HepG2 (cell line): ENCODE measurements at regions not wholly inside any gene's neighbourhood (a gene's known extent, or its start where the extent isn't known, plus 50 kb on each side); places are given as distances from the start of the nearest gene placed in this dataset.

Experiments
- ATAC-seq: fragments of 200-7000 bp; cut with Tn5 transposase; 3 replicates; pipeline ENCODE4 v1.9.1; 2020; ENCODE audit warnings: mild to moderate bottlenecking, moderate library complexity
- BruUV-seq: library from RNA; stranded (reverse); fragments of 400-500 nt; replicated peaks from 2 replicates; lab custom pipeline; 2021; lab: Mats Ljungman, UMichigan
- CTCF ChIA-PET: fragments of 300-600 bp; formaldehyde crosslinking; extraction: SDS; loops from one replicate; lab custom pipeline; 2021; ENCODE audit warnings: low total read pairs, inconsistent platforms, low intra/inter-chr PET ratio; lab: Yijun Ruan, JAX
- POLR2A ChIA-PET: fragments of 350-600 bp; sonication (Branson Sonifier 250); formaldehyde crosslinking; loops from one replicate; lab custom pipeline; 2020; ENCODE audit warnings: antibody characterized with exemption, inconsistent platforms; lab: Yijun Ruan, JAX
- DNase-seq: peaks from one replicate; pipeline ENCODE4 v3.0.0-alpha.2; 2015; ENCODE audit warnings: low spot score
- FAIRE-seq: peaks from 3 replicates; lab custom pipeline; 2011; peaks lifted over from hg19 to GRCh38; lab: Jason Lieb, UNC
- H2AFZ ChIP-seq: one replicate; pipeline ENCODE4 v1.6.1; 2011; ENCODE audit warnings: low read length, inconsistent platforms
- H3K27ac ChIP-seq: fragments of 300-600 bp; 3 replicates; pipeline ENCODE4 v1.8.0; 2011; ENCODE audit warnings: mixed run types, mild to moderate bottlenecking, mixed read lengths, low read length, inconsistent platforms; ENCODE audit not compliant: insufficient read depth; ENCODE audit errors: extremely low read length
- H3K27me3 ChIP-seq, 2 experiments: fragments of 200-600 bp in 1 of 2; 2 replicates in 1 of 2; 3 replicates in 1 of 2; pipeline versions ENCODE4 v1.6.0 to v1.8.0; 2011; ENCODE audit warnings: low read length in 2 of 2, mild to moderate bottlenecking in 2 of 2, moderate library complexity in 2 of 2, inconsistent platforms in 1 of 2; ENCODE audit not compliant: insufficient read depth in 2 of 2, control insufficient read depth in 1 of 2
- H3K36me3 ChIP-seq, 2 experiments: fragments of 200-600 bp in 1 of 2; replicated peaks in 1 of 2; 2 replicates in 1 of 2; 3 replicates in 1 of 2; pipeline versions ENCODE4 v1.5.1 to v1.8.0; 2011; ENCODE audit warnings: low read length in 2 of 2, inconsistent platforms in 1 of 2; ENCODE audit not compliant: insufficient read depth in 2 of 2, control insufficient read depth in 1 of 2
- H3K4me1 ChIP-seq: 2 replicates; pipeline ENCODE4 v1.5.1; 2012; ENCODE audit warnings: low read length, inconsistent platforms; ENCODE audit not compliant: insufficient read depth
- H3K4me2 ChIP-seq: 2 replicates; pipeline ENCODE4 v1.6.0; 2011; ENCODE audit warnings: low read depth, low read length, inconsistent platforms
- H3K4me3 ChIP-seq, 3 experiments: fragments of 200-600 bp in 1 of 3; sonication (generic), shearing (Covaris generic) in 1 of 3; replicated peaks in 1 of 3; 2 replicates each; pipeline ENCODE4 v1.5.1; 2011 to 2016; ENCODE audit warnings: low read length in 3 of 3, inconsistent platforms in 2 of 3, low read depth in 2 of 3, mild to moderate bottlenecking in 2 of 3, control low read depth in 1 of 3, mixed read lengths in 1 of 3; ENCODE audit not compliant: insufficient read depth in 1 of 3
- H3K79me2 ChIP-seq: one replicate; pipeline ENCODE4 v1.6.1; 2011; ENCODE audit warnings: low read length, inconsistent platforms; ENCODE audit not compliant: insufficient read depth
- H3K9ac ChIP-seq: 2 replicates; pipeline ENCODE4 v1.6.0; 2011; ENCODE audit warnings: mild to moderate bottlenecking, low read depth, low read length, inconsistent platforms; ENCODE audit not compliant: insufficient read depth
- H3K9me3 ChIP-seq: 2 replicates; pipeline ENCODE4 v1.5.1; 2012; ENCODE audit warnings: mild to moderate bottlenecking, low read length
- H4K20me1 ChIP-seq: 2 replicates; pipeline ENCODE4 v1.6.0; 2011; ENCODE audit warnings: inconsistent platforms, mild to moderate bottlenecking, low read length, moderate library complexity; ENCODE audit not compliant: insufficient read depth
- ATRX ChIP-seq: sonication (generic); formaldehyde crosslinking; IDR thresholded peaks from 2 replicates; pipeline ENCODE4 v1.4.0; 2020; ENCODE audit warnings: missing genetic modification reagents, borderline replicate concordance
- KAT7 ChIP-seq: IDR thresholded peaks from 2 replicates; pipeline ENCODE4 v1.6.1; 2018; ENCODE audit warnings: borderline replicate concordance, missing compliant biosample characterization
- PLRG1 ChIP-seq: fragments of 450-650 bp; conservative IDR thresholded peaks from 2 replicates; pipeline ENCODE4 v1.6.1; 2016
- SNAPC2 ChIP-seq: sonication (generic); formaldehyde crosslinking; IDR thresholded peaks from 2 replicates; pipeline ENCODE4 v1.8.1; 2022; ENCODE audit warnings: mild to moderate bottlenecking, missing genetic modification reagents
- THYN1 ChIP-seq: sonication (generic); formaldehyde crosslinking; IDR thresholded peaks from 2 replicates; pipeline ENCODE4 v1.8.1; 2023; ENCODE audit warnings: low read depth, mild to moderate bottlenecking, moderate library complexity, missing genetic modification reagents, borderline replicate concordance
- ZNF432 ChIP-seq: sonication (generic); formaldehyde crosslinking; IDR thresholded peaks from 2 replicates; pipeline ENCODE4 v1.5.0; 2020; ENCODE audit warnings: missing genetic modification reagents, mild to moderate bottlenecking, borderline replicate concordance
- ZNF773 ChIP-seq: sonication (generic); formaldehyde crosslinking; IDR thresholded peaks from 2 replicates; pipeline ENCODE4 v1.4.0; 2020; ENCODE audit warnings: missing genetic modification reagents, borderline replicate concordance
- ZNF816 ChIP-seq: sonication (generic); formaldehyde crosslinking; IDR thresholded peaks from 2 replicates; pipeline ENCODE4 v1.8.0; 2022; ENCODE audit warnings: missing genetic modification reagents, mild to moderate bottlenecking, borderline replicate concordance
- ZSCAN21 ChIP-seq: sonication (generic); formaldehyde crosslinking; IDR thresholded peaks from 2 replicates; pipeline ENCODE4 v1.8.0; 2022; ENCODE audit warnings: mild to moderate bottlenecking, missing genetic modification reagents, moderate library complexity, borderline replicate concordance
- WGBS: methylation state at CpG from one replicate; pipeline ENCODE4 v1.1.6; 2017; ENCODE audit warnings: low lambda C conversion rate; 5-methylcytosine and 5-hydroxymethylcytosine counted together
- in situ Hi-C: cut with HindIII; loops from 2 replicates; pipeline ENCODE4 v1.10.0; 2017; ENCODE audit warnings: low pct_unique_long_range_greater_than_20kb; ENCODE audit not compliant: extremely low pct_ligation_motif_present
- intact Hi-C: fragments of 100-400 bp; cut with micrococcal nuclease; formaldehyde crosslinking; loops from one replicate; pipeline ENCODE4 v1.10.0; 2022; ENCODE audit not compliant: unreplicated experiment
- TF ChIP-seq, protein P1 (sequence below): sonication (generic); formaldehyde crosslinking; IDR thresholded peaks from 2 replicates; pipeline ENCODE4 v1.5.1; 2020; ENCODE audit warnings: missing genetic modification reagents, mild to moderate bottlenecking, borderline replicate concordance
- TF ChIP-seq, protein P2 (sequence below): IDR thresholded peaks from 2 replicates; pipeline ENCODE4 v1.6.1; 2016

- POLR2A ChIA-PET: no interaction called here
- Histone ChIP-seq H3K4me1 (no peaks in the 10 kb centered on the region), H3K27ac (no peak overlapping the region), H3K9me3 (no peaks in the 10 kb centered on the region), H3K9ac (no peak overlapping the region), H4K20me1 (no peaks in the 10 kb centered on the region), H2AFZ (no peak overlapping the region), H3K36me3 (no peaks in the 10 kb centered on the region)
- no TSS peak for BruUV-seq
- CTCF ChIA-PET: no interaction called here
- in situ Hi-C loops: no loop called here
- intact Hi-C loops: no loop called here
- no peak for DNase-seq
- FAIRE-seq: no peak
- TF ChIP-seq, protein P1, sequence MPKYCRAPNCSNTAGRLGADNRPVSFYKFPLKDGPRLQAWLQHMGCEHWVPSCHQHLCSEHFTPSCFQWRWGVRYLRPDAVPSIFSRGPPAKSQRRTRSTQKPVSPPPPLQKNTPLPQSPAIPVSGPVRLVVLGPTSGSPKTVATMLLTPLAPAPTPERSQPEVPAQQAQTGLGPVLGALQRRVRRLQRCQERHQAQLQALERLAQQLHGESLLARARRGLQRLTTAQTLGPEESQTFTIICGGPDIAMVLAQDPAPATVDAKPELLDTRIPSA: no peak
- no peak for TF ChIP-seq ZNF432 (CRISPR knock-in tag)
- no peak for TF ChIP-seq ZNF773
- TF ChIP-seq ZSCAN21 (CRISPR knock-in tag): no peak
- no peak for TF ChIP-seq ZNF816
- TF ChIP-seq SNAPC2 (CRISPR knock-in tag): no peak
- TF ChIP-seq KAT7 (CRISPR knock-in tag): no peak
- TF ChIP-seq, protein P2, sequence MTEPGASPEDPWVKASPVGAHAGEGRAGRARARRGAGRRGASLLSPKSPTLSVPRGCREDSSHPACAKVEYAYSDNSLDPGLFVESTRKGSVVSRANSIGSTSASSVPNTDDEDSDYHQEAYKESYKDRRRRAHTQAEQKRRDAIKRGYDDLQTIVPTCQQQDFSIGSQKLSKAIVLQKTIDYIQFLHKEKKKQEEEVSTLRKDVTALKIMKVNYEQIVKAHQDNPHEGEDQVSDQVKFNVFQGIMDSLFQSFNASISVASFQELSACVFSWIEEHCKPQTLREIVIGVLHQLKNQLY (CRISPR knock-in tag): no peak
- no peak for TF ChIP-seq THYN1 (CRISPR knock-in tag)
- TF ChIP-seq PLRG1: no peak
- TF ChIP-seq ATRX (CRISPR knock-in tag): no peak
- TF ChIP-seq, all 625 proteins: peak for 0
- Histone ChIP-seq H3K4me2 (no peak overlapping the region), H3K79me2 (no peaks in the 10 kb centered on the region), H3K4me3 (no peak overlapping the region), H3K27me3 (no peaks in the 10 kb centered on the region)
- 5% methylated on average over 1 of the region's 1 CpG for WGBS
- ATAC-seq: no peak
These were observed 306.9 kb downstream of the JRKL start for GRCh38 chr11:96696731-96697130.
